CD4-positive, CD25-positive, alpha-beta regulatory T cell (primary cell): ENCODE measurements at regions not wholly inside any gene's neighbourhood (a gene's known extent, or its start where the extent isn't known, plus 50 kb on each side); places are given as distances from the start of the nearest gene placed in this dataset.

Experiments
- ATAC-seq, 2 donors: fragments of 150-1000 bp; cut with Tn5 transposase; one replicate each; pipeline ENCODE4 v1.10.0; 2021; ENCODE audit warnings: low read depth in 2 of 2, moderate number of reproducible peaks in 2 of 2, moderate library complexity in 1 of 2
- DNase-seq, 3 donors: peaks; one replicate each; pipeline versions ENCODE4 v3.0.0 to v3.0.0-alpha.2; 2012 to 2022; ENCODE audit warnings: mixed read lengths in 1 of 3
- H3K27ac ChIP-seq: one replicate; pipeline ENCODE4 v1.7.0; 2013; ENCODE audit warnings: mild to moderate bottlenecking, low read length; ENCODE audit not compliant: insufficient read depth, poor library complexity, severe bottlenecking
- H3K27me3 ChIP-seq: one replicate; pipeline ENCODE4 v1.7.0; 2013; ENCODE audit warnings: low read length; ENCODE audit not compliant: control insufficient read depth, insufficient read depth
- H3K36me3 ChIP-seq: one replicate; pipeline ENCODE4 v1.7.0; 2013; ENCODE audit warnings: mild to moderate bottlenecking, low read length, moderate library complexity; ENCODE audit not compliant: control insufficient read depth, insufficient read depth
- H3K4me1 ChIP-seq: 2 replicates; pipeline ENCODE4 v1.7.0; 2013; ENCODE audit warnings: mild to moderate bottlenecking, low read length; ENCODE audit not compliant: insufficient read depth, control insufficient read depth, poor library complexity, severe bottlenecking
- H3K4me3 ChIP-seq: one replicate; pipeline ENCODE4 v1.7.0; 2013; ENCODE audit warnings: low read depth, mild to moderate bottlenecking, low read length, moderate library complexity
- H3K9me3 ChIP-seq, 2 experiments: 1 replicate in 1 of 2; 2 replicates in 1 of 2; pipeline ENCODE4 v1.7.0; 2013; ENCODE audit warnings: low read length in 2 of 2, mild to moderate bottlenecking in 1 of 2, moderate library complexity in 1 of 2; ENCODE audit not compliant: control insufficient read depth in 2 of 2
- H3K27ac Mint-ChIP-seq, 3 donors: one replicate each; pipeline ENCODE4 v1.8.0; 2020 to 2022; ENCODE audit warnings: mild to moderate bottlenecking in 3 of 3, mixed read lengths in 3 of 3, moderate library complexity in 2 of 3
- H3K27me3 Mint-ChIP-seq: one replicate; pipeline ENCODE4 v1.8.0; 2022; ENCODE audit warnings: mild to moderate bottlenecking, mixed read lengths
- H3K36me3 Mint-ChIP-seq: one replicate; pipeline ENCODE4 v1.8.0; 2020; ENCODE audit warnings: mixed read lengths
- H3K4me1 Mint-ChIP-seq, 4 donors: one replicate each; pipeline ENCODE4 v1.8.0; 2020 to 2022; ENCODE audit warnings: mixed read lengths in 4 of 4, mild to moderate bottlenecking in 1 of 4
- H3K4me3 Mint-ChIP-seq, 4 donors: one replicate each; pipeline ENCODE4 v1.8.0; 2020 to 2022; ENCODE audit warnings: mild to moderate bottlenecking in 4 of 4, mixed read lengths in 4 of 4, moderate library complexity in 3 of 4
- H3K9me3 Mint-ChIP-seq, 7 donors: one replicate each; pipeline ENCODE4 v1.8.0; 2020 to 2022; ENCODE audit warnings: mixed read lengths in 7 of 7, mild to moderate bottlenecking in 3 of 7, moderate library complexity in 2 of 7

GRCh38 chr4:151459375-151459774 is 50.4 kb downstream of the FHIP1A start:
- H3K27ac Mint-ChIP-seq = no peak overlapping the region
- no peak for DNase-seq
- H3K4me1 ChIP-seq = no peaks in the 10 kb centered on the region
- peaks cover 4% of the 10 kb centered on the region for H3K27me3 Mint-ChIP-seq
- H3K27me3 ChIP-seq = peaks cover 1% of the 10 kb centered on the region
- H3K4me3 Mint-ChIP-seq = no peak overlapping the region
- H3K36me3 Mint-ChIP-seq = no peaks in the 10 kb centered on the region
- H3K4me3 ChIP-seq = no peak overlapping the region
- H3K9me3 ChIP-seq = no peaks in the 10 kb centered on the region
- ATAC-seq = no peak
- no peak overlapping the region for H3K27ac ChIP-seq
- no peaks in the 10 kb centered on the region for H3K36me3 ChIP-seq
- peaks cover 0 to 2% (median 0%) of the 10 kb centered on the region in 7 donors for H3K9me3 Mint-ChIP-seq
- no peaks in the 10 kb centered on the region for H3K4me1 Mint-ChIP-seq

- no peaks in the 10 kb centered on the region for H3K9me3 ChIP-seq
- H3K4me3 ChIP-seq = no peak overlapping the region
- DNase-seq = no peak
- no peak overlapping the region for H3K27ac ChIP-seq
- peaks cover 0 to 2% (median 0%) of the 10 kb centered on the region in 7 donors for H3K9me3 Mint-ChIP-seq
- no peak overlapping the region for H3K4me3 Mint-ChIP-seq
- H3K4me1 Mint-ChIP-seq = no peaks in the 10 kb centered on the region
- H3K27me3 ChIP-seq = peaks cover 1% of the 10 kb centered on the region
- no peak overlapping the region for H3K27ac Mint-ChIP-seq
- H3K4me1 ChIP-seq = no peaks in the 10 kb centered on the region
- no peak for ATAC-seq
- no peaks in the 10 kb centered on the region for H3K36me3 ChIP-seq
- no peaks in the 10 kb centered on the region for H3K36me3 Mint-ChIP-seq
- H3K27me3 Mint-ChIP-seq = no peaks in the 10 kb centered on the region
Observed at GRCh38 chr4:151460434-151460833, 51.5 kb downstream of the FHIP1A start.

- no peaks in the 10 kb centered on the region for H3K9me3 ChIP-seq
- DNase-seq (no peak), ATAC-seq (no peak)
- peaks cover 1% of the 10 kb centered on the region for H3K27me3 ChIP-seq
- no peaks in the 10 kb centered on the region for H3K4me1 ChIP-seq
- no peaks in the 10 kb centered on the region for H3K4me1 Mint-ChIP-seq
- H3K9me3 Mint-ChIP-seq = peaks cover 0 to 2% (median 0%) of the 10 kb centered on the region in 7 donors
- H3K27ac Mint-ChIP-seq = peak overlapping the region in 1 of 3 donors; percentile 57
- H3K27ac ChIP-seq = no peak overlapping the region
- H3K36me3 Mint-ChIP-seq = peaks cover 3% of the 10 kb centered on the region
- no peaks in the 10 kb centered on the region for H3K27me3 Mint-ChIP-seq
- H3K36me3 ChIP-seq = no peaks in the 10 kb centered on the region
- no peak overlapping the region for H3K4me3 Mint-ChIP-seq
- no peak overlapping the region for H3K4me3 ChIP-seq
Observed at GRCh38 chr4:151462554-151462953, 53.6 kb downstream of the FHIP1A start.

- Histone ChIP-seq H3K36me3 (no peaks in the 10 kb centered on the region), H3K9me3 (no peaks in the 10 kb centered on the region), H3K27me3 (no peaks in the 10 kb centered on the region), H3K4me1 (no peaks in the 10 kb centered on the region), H3K27ac (no peak overlapping the region), H3K4me3 (no peak overlapping the region)
- no peak overlapping the region for H3K27ac Mint-ChIP-seq
- no peaks in the 10 kb centered on the region for H3K27me3 Mint-ChIP-seq
- no peaks in the 10 kb centered on the region for H3K4me1 Mint-ChIP-seq
- DNase-seq (no peak), ATAC-seq (no peak)
- H3K9me3 Mint-ChIP-seq = peaks cover 0 to 1% (median 0%) of the 10 kb centered on the region in 7 donors
- H3K4me3 Mint-ChIP-seq = no peak overlapping the region
- peaks cover 3% of the 10 kb centered on the region for H3K36me3 Mint-ChIP-seq
Observed at GRCh38 chr4:151468715-151469696, 60.0 kb downstream of the FHIP1A start.

- Mint-ChIP-seq H3K4me3 (no peak overlapping the region), H3K9me3 (peaks cover 0 to 1% (median 0%) of the 10 kb centered on the region in 7 donors), H3K27me3 (no peaks in the 10 kb centered on the region), H3K36me3 (peaks cover 3% of the 10 kb centered on the region), H3K27ac (no peak overlapping the region), H3K4me1 (no peaks in the 10 kb centered on the region)
- Histone ChIP-seq H3K4me1 (no peaks in the 10 kb centered on the region), H3K36me3 (no peaks in the 10 kb centered on the region), H3K27ac (no peak overlapping the region), H3K9me3 (no peaks in the 10 kb centered on the region), H3K4me3 (no peak overlapping the region), H3K27me3 (peaks cover 3% of the 10 kb centered on the region)
- DNase-seq (no peak), ATAC-seq (no peak)
Observed at GRCh38 chr4:151469970-151470369, 61.0 kb downstream of the FHIP1A start.

GRCh38 chr4:151471728-151472127 is 62.8 kb downstream of the FHIP1A start:
- no peaks in the 10 kb centered on the region for H3K36me3 ChIP-seq
- H3K4me3 Mint-ChIP-seq = no peak overlapping the region

GRCh38 chr4:151472297-151472696 is 63.3 kb downstream of the FHIP1A start:
- H3K27me3 ChIP-seq = peaks cover 3% of the 10 kb centered on the region
- no peaks in the 10 kb centered on the region for H3K36me3 ChIP-seq
- H3K9me3 ChIP-seq = no peaks in the 10 kb centered on the region
- no peaks in the 10 kb centered on the region for H3K4me1 Mint-ChIP-seq
- no peaks in the 10 kb centered on the region for H3K27me3 Mint-ChIP-seq
- no peak overlapping the region for H3K27ac Mint-ChIP-seq
- H3K4me3 ChIP-seq = no peak overlapping the region
- no peaks in the 10 kb centered on the region for H3K4me1 ChIP-seq
- peaks cover 0 to 1% (median 0%) of the 10 kb centered on the region in 7 donors for H3K9me3 Mint-ChIP-seq
- DNase-seq = no peak
- no peaks in the 10 kb centered on the region for H3K36me3 Mint-ChIP-seq
- no peak overlapping the region for H3K27ac ChIP-seq
- no peak overlapping the region for H3K4me3 Mint-ChIP-seq
- no peak for ATAC-seq

More at GRCh38 chr4:151471728-151472127, 62.8 kb downstream of the FHIP1A start:
- no peaks in the 10 kb centered on the region for H3K4me1 ChIP-seq
- no peak overlapping the region for H3K4me3 ChIP-seq
- H3K27me3 Mint-ChIP-seq = no peaks in the 10 kb centered on the region
- H3K27ac ChIP-seq = no peak overlapping the region
- H3K4me1 Mint-ChIP-seq = no peaks in the 10 kb centered on the region
- peaks cover 0 to 1% (median 0%) of the 10 kb centered on the region in 7 donors for H3K9me3 Mint-ChIP-seq
- ATAC-seq = no peak
- no peaks in the 10 kb centered on the region for H3K9me3 ChIP-seq
- H3K27me3 ChIP-seq = peaks cover 3% of the 10 kb centered on the region
- no peak for DNase-seq
- no peak overlapping the region for H3K27ac Mint-ChIP-seq
- no peaks in the 10 kb centered on the region for H3K36me3 Mint-ChIP-seq

- Mint-ChIP-seq H3K27ac (no peak overlapping the region), H3K27me3 (no peaks in the 10 kb centered on the region), H3K36me3 (no peaks in the 10 kb centered on the region), H3K4me3 (no peak overlapping the region), H3K4me1 (no peaks in the 10 kb centered on the region), H3K9me3 (no peaks in the 10 kb centered on the region)
- Histone ChIP-seq H3K9me3 (no peaks in the 10 kb centered on the region), H3K36me3 (no peaks in the 10 kb centered on the region), H3K4me3 (no peak overlapping the region), H3K27ac (no peak overlapping the region), H3K27me3 (peaks cover 3% of the 10 kb centered on the region), H3K4me1 (no peaks in the 10 kb centered on the region)
- no peak for ATAC-seq
- no peak for DNase-seq
Observed at GRCh38 chr4:151472711-151473110, 63.7 kb downstream of the FHIP1A start.
